HCT116 (cell line): ENCODE measurements at regions not wholly inside any gene's neighbourhood (a gene's known extent, or its start where the extent isn't known, plus 50 kb on each side); places are given as distances from the start of the nearest gene placed in this dataset.
"Not testable (repeated sequence)": the region's sequence is repeated elsewhere in the genome, so short reads cannot be mapped to it uniquely, and the experiment has no call there.

Experiments used
- ATAC-seq: fragments of 200-7000 bp; cut with Tn5 transposase; 2 replicates; pipeline ENCODE4 v1.9.1; 2020; ENCODE audit warnings: mild to moderate bottlenecking, moderate library complexity
- BruUV-seq: library from RNA; stranded (reverse); fragments of 400-500 nt; replicated peaks from 2 replicates; lab custom pipeline; 2021; lab: Mats Ljungman, UMichigan
- CTCF ChIA-PET: fragments of 300-600 bp; sonication (Branson Sonifier 250); formaldehyde crosslinking; loops from one replicate; lab custom pipeline; 2021; ENCODE audit warnings: antibody characterized with exemption; lab: Charles Lee
- POLR2A ChIA-PET: fragments of 300-600, 350-600 bp; sonication (Branson Sonifier 250); formaldehyde crosslinking; loops from one replicate; lab custom pipeline; 2021; ENCODE audit warnings: antibody characterized with exemption; lab: Charles Lee
- RAD21 ChIA-PET, 2 experiments: fragments of 300-600 bp; sonication (Branson Sonifier 250); formaldehyde crosslinking; loops; one replicate each; lab custom pipeline; 2023; ENCODE audit warnings: low total read pairs in 2 of 2; ENCODE audit not compliant: uncharacterized antibody in 2 of 2, unreplicated experiment in 2 of 2, low non-redundant PET in 1 of 2; lab: Charles Lee
- DNase-seq: peaks from one replicate; pipeline ENCODE4 v3.0.0-alpha.2; 2010; ENCODE audit warnings: low read depth, low spot score
- H2AFZ ChIP-seq: fragments of 200-600 bp; shearing (Covaris generic), sonication (generic); 2 replicates; pipeline ENCODE4 v1.6.1; 2017; ENCODE audit warnings: low read depth, mixed run types, mixed read lengths, antibody characterized with exemption, low read length; ENCODE audit not compliant: poor library complexity, severe bottlenecking
- H3K27ac ChIP-seq: 2 replicates; pipeline ENCODE4 v1.5.1; 2012; ENCODE audit warnings: low read depth, low read length
- H3K27me3 ChIP-seq: fragments of 200-600 bp; sonication (generic); 2 replicates; pipeline ENCODE4 v1.6.1; 2016; ENCODE audit warnings: mixed run types, low read length, mixed read lengths; ENCODE audit not compliant: insufficient read depth
- H3K36me3 ChIP-seq, 2 experiments: fragments of 200-500 bp in 1 of 2; fragments of 200-600 bp in 1 of 2; sonication (Bioruptor generic) in 1 of 2; sonication (generic) in 1 of 2; 2 replicates each; pipeline versions ENCODE4 v1.5.1 to v1.6.1; 2014 to 2016; ENCODE audit warnings: low read length in 2 of 2, inconsistent platforms in 1 of 2, mixed read lengths in 1 of 2, mixed run types in 1 of 2; ENCODE audit not compliant: insufficient read depth in 2 of 2, control insufficient read depth in 1 of 2
- H3K4me1 ChIP-seq, 2 experiments: fragments of 200-600 bp in 1 of 2; sonication (generic) in 1 of 2; 2 replicates each; pipeline versions ENCODE4 v1.5.1 to v1.6.1; 2012 to 2017; ENCODE audit warnings: low read length in 2 of 2, inconsistent platforms in 1 of 2, mild to moderate bottlenecking in 1 of 2, mixed read lengths in 1 of 2, mixed run types in 1 of 2, moderate library complexity in 1 of 2; ENCODE audit not compliant: insufficient read depth in 2 of 2, control insufficient read depth in 1 of 2
- H3K4me2 ChIP-seq: fragments of 200-600 bp; sonication (generic); 2 replicates; pipeline ENCODE4 v1.6.1; 2017; ENCODE audit warnings: mixed run types, low read length, mixed read lengths
- H3K4me3 ChIP-seq, 2 experiments: fragments of 200-600 bp in 1 of 2; sonication (generic) in 1 of 2; replicated peaks in 1 of 2; 2 replicates each; pipeline ENCODE4 v1.5.1; 2011 to 2016; ENCODE audit warnings: low read length in 2 of 2, control low read depth in 1 of 2, low read depth in 1 of 2, mild to moderate bottlenecking in 1 of 2, mixed read lengths in 1 of 2, mixed run types in 1 of 2
- H3K79me2 ChIP-seq: fragments of 200-600 bp; sonication (generic); 2 replicates; pipeline ENCODE4 v1.6.1; 2017; ENCODE audit warnings: mild to moderate bottlenecking, mixed run types, low read length, moderate library complexity, mixed read lengths; ENCODE audit not compliant: insufficient read depth
- H3K9ac ChIP-seq: fragments of 200-600 bp; sonication (generic); 2 replicates; pipeline ENCODE4 v1.6.1; 2016; ENCODE audit warnings: low read length, mixed read lengths
- H3K9me2 ChIP-seq: fragments of 200-600 bp; sonication (generic), shearing (Covaris generic); 2 replicates; pipeline ENCODE4 v1.6.1; 2017; ENCODE audit warnings: mixed run types, mild to moderate bottlenecking, moderate library complexity; ENCODE audit not compliant: insufficient read depth
- H3K9me3 ChIP-seq, 2 experiments: fragments of 200-500 bp in 1 of 2; fragments of 200-600 bp in 1 of 2; sonication (Bioruptor generic) in 1 of 2; sonication (generic) in 1 of 2; 2 replicates each; pipeline ENCODE4 v1.6.1; 2014 to 2017; ENCODE audit warnings: low read length in 2 of 2, mixed read lengths in 2 of 2, inconsistent platforms in 1 of 2, low read depth in 1 of 2, mild to moderate bottlenecking in 1 of 2, mixed run types in 1 of 2, moderate library complexity in 1 of 2; ENCODE audit not compliant: control insufficient read depth in 1 of 2, insufficient read depth in 1 of 2
- H4K20me1 ChIP-seq: fragments of 200-600 bp; sonication (generic), shearing (Covaris generic); 2 replicates; pipeline ENCODE4 v1.6.1; 2017; ENCODE audit warnings: mixed run types, mild to moderate bottlenecking, moderate library complexity; ENCODE audit not compliant: insufficient read depth
- CBX3 ChIP-seq: IDR thresholded peaks from 2 replicates; pipeline ENCODE4 v1.6.1; 2012; ENCODE audit warnings: low read depth
- EZH2 ChIP-seq: fragments of 200-600 bp; sonication (generic); IDR thresholded peaks from 2 replicates; pipeline ENCODE4 v1.6.1; 2017; ENCODE audit warnings: antibody characterized with exemption, mixed run types
- FOSL1 ChIP-seq: IDR thresholded peaks from 2 replicates; pipeline ENCODE4 v1.6.1; 2012; ENCODE audit warnings: low read depth
- JUND ChIP-seq: IDR thresholded peaks from 2 replicates; pipeline ENCODE4 v1.6.1; 2012
- POLR2A ChIP-seq: IDR thresholded peaks from 2 replicates; pipeline ENCODE4 v1.7.0; 2011; ENCODE audit warnings: borderline replicate concordance; ENCODE audit not compliant: insufficient read depth, insufficient read length; ENCODE audit errors: extremely low read depth
- POLR2AphosphoS5 ChIP-seq: IDR thresholded peaks from 2 replicates; pipeline ENCODE4 v1.6.1; 2011; ENCODE audit warnings: mild to moderate bottlenecking, low read depth, low read length, moderate library complexity
- REST ChIP-seq: IDR thresholded peaks from 2 replicates; pipeline ENCODE4 v1.6.1; 2012; ENCODE audit warnings: low read depth
- SP1 ChIP-seq: IDR thresholded peaks from 2 replicates; pipeline ENCODE4 v1.6.1; 2012; ENCODE audit warnings: low read depth
- TCF7L2 ChIP-seq: IDR thresholded peaks from 2 replicates; pipeline ENCODE4 v1.7.0; 2011; ENCODE audit warnings: borderline replicate concordance, inconsistent platforms; ENCODE audit not compliant: insufficient read depth, insufficient read length; ENCODE audit errors: extremely low read depth
- YY1 ChIP-seq: IDR thresholded peaks from 2 replicates; pipeline ENCODE4 v1.6.1; 2011; ENCODE audit warnings: low read length, low read depth, moderate library complexity, mild to moderate bottlenecking; ENCODE audit not compliant: insufficient replicate concordance; ENCODE audit errors: extremely low read depth
- ZBTB33 ChIP-seq: IDR thresholded peaks from 2 replicates; pipeline ENCODE4 v1.6.1; 2011; ENCODE audit warnings: mild to moderate bottlenecking, low read length, moderate library complexity; ENCODE audit not compliant: insufficient replicate concordance; ENCODE audit errors: extremely low read depth
- ZNF274 ChIP-seq: fragments of 200-500 bp; sonication (Bioruptor generic); IDR thresholded peaks from 2 replicates; pipeline ENCODE4 v1.6.1; 2014; ENCODE audit warnings: mild to moderate bottlenecking, low read depth, low read length, inconsistent platforms
- intact Hi-C: fragments of 100-400 bp; cut with micrococcal nuclease; formaldehyde crosslinking; loops from 2 replicates; pipeline ENCODE4 v1.10.0; 2022

GRCh38 chr3:182149594-182149993 lies 437.9 kb downstream of the SOX2 start:
- Histone ChIP-seq H3K9me2 (no peaks in the 10 kb centered on the region), H2AFZ (no peak overlapping the region), H3K79me2 (no peaks in the 10 kb centered on the region), H3K9me3 (no peaks in the 10 kb centered on the region), H3K36me3 (no peaks in the 10 kb centered on the region), H3K27me3 (no peaks in the 10 kb centered on the region), H4K20me1 (no peaks in the 10 kb centered on the region), H3K4me2 (no peak overlapping the region), H3K4me1 (no peaks in the 10 kb centered on the region), H3K9ac (no peak overlapping the region), H3K4me3 (no peak overlapping the region), H3K27ac (no peak overlapping the region)
- no TSS peak for BruUV-seq
- DNase-seq (no peak), ATAC-seq (no peak)
- intact Hi-C loops, result no loop called here
- ChIA-PET CTCF (no interaction called here), POLR2A (no interaction called here), RAD21 (no interaction called here)
- no peak for TF ChIP-seq SP1
- no peak for TF ChIP-seq ZBTB33
- no peak for TF ChIP-seq TCF7L2
- no peak for TF ChIP-seq YY1
- TF ChIP-seq JUND, result no peak
- no peak for TF ChIP-seq POLR2AphosphoS5
- TF ChIP-seq REST, result no peak
- no peak for TF ChIP-seq CBX3
- no peak for TF ChIP-seq POLR2A
- TF ChIP-seq FOSL1, result no peak
- no peak for TF ChIP-seq ZNF274
- TF ChIP-seq EZH2, result no peak

GRCh38 chr3:182156326-182156725 lies 444.6 kb downstream of the SOX2 start:
- H3K36me3 ChIP-seq, H3K9me2 ChIP-seq, CTCF ChIA-PET, POLR2A ChIA-PET, H3K4me2 ChIP-seq, H3K9ac ChIP-seq, DNase-seq, H3K79me2 ChIP-seq, BruUV-seq, H3K4me1 ChIP-seq, H4K20me1 ChIP-seq, H3K27me3 ChIP-seq, RAD21 ChIA-PET, intact Hi-C loops, ATAC-seq, H2AFZ ChIP-seq, H3K27ac ChIP-seq, H3K9me3 ChIP-seq, H3K4me3 ChIP-seq: not testable (repeated sequence)
